ENCODE measurements at regions not wholly inside any gene's neighbourhood (a gene's known extent, or its start where the extent isn't known, plus 50 kb on each side); places are given as distances from the start of the nearest gene placed in this dataset.
"Not testable (repeated sequence)": the region's sequence is repeated elsewhere in the genome, so short reads cannot be mapped to it uniquely, and the experiment has no call there.

GRCh38 chr21:35164971-35165483, 115.9 kb upstream of the RUNX1 start:
- WGBS (ENCODE audit: insufficient coverage, insufficient read length) = no CpG with 5 or more reads among the region's 3 CpGs
- Histone ChIP-seq H3K9me3 (ENCODE audit: control insufficient read depth, insufficient read depth, low read length) (no peaks in the 10 kb centered on the region), H3K27me3 (ENCODE audit: control insufficient read depth, insufficient read depth, low read length) (no peaks in the 10 kb centered on the region), H3K4me1 (ENCODE audit: control insufficient read depth, insufficient read depth, low read length) (no peaks in the 10 kb centered on the region), H3K27ac (ENCODE audit: low read length) (no peak overlapping the region), H3K36me3 (ENCODE audit: control insufficient read depth, insufficient read depth, low read length) (no peaks in the 10 kb centered on the region), H3K4me3 (ENCODE audit: low read length) (no peak overlapping the region)
- DNase-seq (ENCODE audit: low read depth, low spot score) = no peak

GRCh38 chr21:35164380-35164779, 115.3 kb upstream of the RUNX1 start:
- no peak overlapping the region for H3K4me3 ChIP-seq (ENCODE audit: low read length)
- DNase-seq (ENCODE audit: low read depth, low spot score) = no peak
- no peaks in the 10 kb centered on the region for H3K4me1 ChIP-seq (ENCODE audit: control insufficient read depth, insufficient read depth, low read length)
- WGBS (ENCODE audit: insufficient coverage, insufficient read length) = no CpG with 5 or more reads among the region's 4 CpGs
- no peaks in the 10 kb centered on the region for H3K36me3 ChIP-seq (ENCODE audit: control insufficient read depth, insufficient read depth, low read length)
- H3K27me3 ChIP-seq (ENCODE audit: control insufficient read depth, insufficient read depth, low read length) = no peaks in the 10 kb centered on the region
- no peaks in the 10 kb centered on the region for H3K9me3 ChIP-seq (ENCODE audit: control insufficient read depth, insufficient read depth, low read length)
- no peak overlapping the region for H3K27ac ChIP-seq (ENCODE audit: low read length)

- DNase-seq (ENCODE audit: low read depth, low spot score) = no peak
- Histone ChIP-seq H3K36me3 (ENCODE audit: control insufficient read depth, insufficient read depth, low read length) (no peaks in the 10 kb centered on the region), H3K27me3 (ENCODE audit: control insufficient read depth, insufficient read depth, low read length) (no peaks in the 10 kb centered on the region), H3K4me1 (ENCODE audit: control insufficient read depth, insufficient read depth, low read length) (no peaks in the 10 kb centered on the region), H3K4me3 (ENCODE audit: low read length) (no peak overlapping the region), H3K9me3 (ENCODE audit: control insufficient read depth, insufficient read depth, low read length) (no peaks in the 10 kb centered on the region), H3K27ac (ENCODE audit: low read length) (no peak overlapping the region)
- WGBS (ENCODE audit: insufficient coverage, insufficient read length) = no CpG with 5 or more reads among the region's 3 CpGs
Observed at GRCh38 chr21:35163411-35163810, 114.3 kb upstream of the RUNX1 start.

GRCh38 chr21:35162831-35163230, 113.7 kb upstream of the RUNX1 start:
- H3K27me3 ChIP-seq (ENCODE audit: control insufficient read depth, insufficient read depth, low read length) = no peaks in the 10 kb centered on the region
- WGBS (ENCODE audit: insufficient coverage, insufficient read length) = no CpG with 5 or more reads among the region's 3 CpGs
- no peaks in the 10 kb centered on the region for H3K36me3 ChIP-seq (ENCODE audit: control insufficient read depth, insufficient read depth, low read length)
- DNase-seq (ENCODE audit: low read depth, low spot score) = no peak
- H3K4me3 ChIP-seq (ENCODE audit: low read length) = no peak overlapping the region
- no peaks in the 10 kb centered on the region for H3K4me1 ChIP-seq (ENCODE audit: control insufficient read depth, insufficient read depth, low read length)
- no peaks in the 10 kb centered on the region for H3K9me3 ChIP-seq (ENCODE audit: control insufficient read depth, insufficient read depth, low read length)
- no peak overlapping the region for H3K27ac ChIP-seq (ENCODE audit: low read length)

GRCh38 chr21:35159881-35160280, 110.8 kb upstream of the RUNX1 start:
- no peaks in the 10 kb centered on the region for H3K9me3 ChIP-seq (ENCODE audit: control insufficient read depth, insufficient read depth, low read length)
- no peak overlapping the region for H3K4me3 ChIP-seq (ENCODE audit: low read length)
- no peak for DNase-seq (ENCODE audit: low read depth, low spot score)
- no peak overlapping the region for H3K27ac ChIP-seq (ENCODE audit: low read length)
- WGBS (ENCODE audit: insufficient coverage, insufficient read length) = no CpG with 5 or more reads among the region's 4 CpGs
- H3K4me1 ChIP-seq (ENCODE audit: control insufficient read depth, insufficient read depth, low read length) = no peaks in the 10 kb centered on the region
- no peaks in the 10 kb centered on the region for H3K36me3 ChIP-seq (ENCODE audit: control insufficient read depth, insufficient read depth, low read length)
- H3K27me3 ChIP-seq (ENCODE audit: control insufficient read depth, insufficient read depth, low read length) = no peaks in the 10 kb centered on the region

- DNase-seq (ENCODE audit: low read depth, low spot score); H3K27me3 ChIP-seq (ENCODE audit: control insufficient read depth, insufficient read depth, low read length): not testable (repeated sequence)
- no CpG with 5 or more reads among the region's 1 CpG for WGBS (ENCODE audit: insufficient coverage, insufficient read length)
Observed at GRCh38 chr21:35157374-35157773, 108.3 kb upstream of the RUNX1 start.

GRCh38 chr21:35156293-35157278, 107.5 kb upstream of the RUNX1 start:
- no peaks in the 10 kb centered on the region for H3K36me3 ChIP-seq (ENCODE audit: control insufficient read depth, insufficient read depth, low read length)
- no peak for DNase-seq (ENCODE audit: low read depth, low spot score)
- H3K4me1 ChIP-seq (ENCODE audit: control insufficient read depth, insufficient read depth, low read length) = no peaks in the 10 kb centered on the region
- no peaks in the 10 kb centered on the region for H3K27me3 ChIP-seq (ENCODE audit: control insufficient read depth, insufficient read depth, low read length)
- H3K27ac ChIP-seq (ENCODE audit: low read length) = no peak overlapping the region
- H3K4me3 ChIP-seq (ENCODE audit: low read length) = no peak overlapping the region
- WGBS (ENCODE audit: insufficient coverage, insufficient read length) = no CpG with 5 or more reads among the region's 4 CpGs
- H3K9me3 ChIP-seq (ENCODE audit: control insufficient read depth, insufficient read depth, low read length) = no peaks in the 10 kb centered on the region

More at GRCh38 chr21:35157374-35157773, 108.3 kb upstream of the RUNX1 start:
- not testable (repeated sequence) for H3K4me3 ChIP-seq (ENCODE audit: low read length); H3K36me3 ChIP-seq (ENCODE audit: control insufficient read depth, insufficient read depth, low read length); H3K9me3 ChIP-seq (ENCODE audit: control insufficient read depth, insufficient read depth, low read length); H3K4me1 ChIP-seq (ENCODE audit: control insufficient read depth, insufficient read depth, low read length); H3K27ac ChIP-seq (ENCODE audit: low read length)

- Histone ChIP-seq H3K27ac (ENCODE audit: low read length) (no peak overlapping the region), H3K4me1 (ENCODE audit: control insufficient read depth, insufficient read depth, low read length) (no peaks in the 10 kb centered on the region), H3K27me3 (ENCODE audit: control insufficient read depth, insufficient read depth, low read length) (no peaks in the 10 kb centered on the region), H3K9me3 (ENCODE audit: control insufficient read depth, insufficient read depth, low read length) (no peaks in the 10 kb centered on the region), H3K36me3 (ENCODE audit: control insufficient read depth, insufficient read depth, low read length) (no peaks in the 10 kb centered on the region), H3K4me3 (ENCODE audit: low read length) (no peak overlapping the region)
- WGBS (ENCODE audit: insufficient coverage, insufficient read length) = no CpG with 5 or more reads among the region's 6 CpGs
- DNase-seq (ENCODE audit: low read depth, low spot score) = no peak
Observed at GRCh38 chr21:35154788-35155187, 105.7 kb upstream of the RUNX1 start.

- DNase-seq (ENCODE audit: low read depth, low spot score) = no peak
- H3K27me3 ChIP-seq (ENCODE audit: control insufficient read depth, insufficient read depth, low read length) = no peaks in the 10 kb centered on the region
- WGBS (ENCODE audit: insufficient coverage, insufficient read length) = no CpG with 5 or more reads among the region's 5 CpGs
- no peak overlapping the region for H3K4me3 ChIP-seq (ENCODE audit: low read length)
- no peak overlapping the region for H3K27ac ChIP-seq (ENCODE audit: low read length)
- H3K9me3 ChIP-seq (ENCODE audit: control insufficient read depth, insufficient read depth, low read length) = no peaks in the 10 kb centered on the region
- no peaks in the 10 kb centered on the region for H3K4me1 ChIP-seq (ENCODE audit: control insufficient read depth, insufficient read depth, low read length)
- no peaks in the 10 kb centered on the region for H3K36me3 ChIP-seq (ENCODE audit: control insufficient read depth, insufficient read depth, low read length)
Observed at GRCh38 chr21:35153671-35154070, 104.6 kb upstream of the RUNX1 start.

- H3K4me3 ChIP-seq (ENCODE audit: low read length) = no peak overlapping the region
- H3K4me1 ChIP-seq (ENCODE audit: control insufficient read depth, insufficient read depth, low read length) = no peaks in the 10 kb centered on the region
- H3K27me3 ChIP-seq (ENCODE audit: control insufficient read depth, insufficient read depth, low read length) = no peaks in the 10 kb centered on the region
- 100% methylated on average over 1 of the region's 2 CpGs for WGBS (ENCODE audit: insufficient coverage, insufficient read length)
- H3K9me3 ChIP-seq (ENCODE audit: control insufficient read depth, insufficient read depth, low read length) = no peaks in the 10 kb centered on the region
- no peaks in the 10 kb centered on the region for H3K36me3 ChIP-seq (ENCODE audit: control insufficient read depth, insufficient read depth, low read length)
- DNase-seq (ENCODE audit: low read depth, low spot score) = no peak
- no peak overlapping the region for H3K27ac ChIP-seq (ENCODE audit: low read length)
Observed at GRCh38 chr21:35150562-35151226, 101.6 kb upstream of the RUNX1 start.

Measured in iPS DF 6.9 (cell line).